ENCODE measurements at regions not wholly inside any gene's neighbourhood (a gene's known extent, or its start where the extent isn't known, plus 50 kb on each side); places are given as distances from the start of the nearest gene placed in this dataset.

DNA sequence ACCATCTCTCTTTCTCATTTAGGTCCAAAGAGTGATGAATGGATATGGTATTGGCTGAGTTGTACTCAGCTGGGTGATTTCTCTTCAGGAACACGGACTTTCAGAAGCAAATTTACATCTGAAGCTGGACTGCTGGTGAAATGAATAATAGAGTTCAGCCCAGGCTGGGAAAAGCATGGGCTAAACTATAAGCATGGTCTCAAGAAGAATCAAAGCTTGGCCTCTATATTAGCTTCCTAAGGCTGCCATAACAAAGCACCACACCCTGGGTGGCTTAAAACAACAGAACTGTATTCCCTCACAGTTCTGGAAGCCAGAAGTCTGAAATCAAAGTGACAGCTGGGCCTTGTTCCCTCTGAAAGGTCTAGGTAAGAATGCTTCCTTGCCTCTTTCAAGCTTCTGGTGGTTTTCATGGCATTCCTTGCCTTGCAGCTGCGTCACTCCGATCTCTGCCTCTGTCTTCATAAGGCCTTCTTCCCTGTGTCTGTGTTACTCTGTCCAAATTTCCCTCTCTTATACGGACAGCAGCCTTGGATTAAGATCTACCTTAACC, 89.8 kb upstream of the CES5A start:
- TF ChIP-seq, protein P1, sequence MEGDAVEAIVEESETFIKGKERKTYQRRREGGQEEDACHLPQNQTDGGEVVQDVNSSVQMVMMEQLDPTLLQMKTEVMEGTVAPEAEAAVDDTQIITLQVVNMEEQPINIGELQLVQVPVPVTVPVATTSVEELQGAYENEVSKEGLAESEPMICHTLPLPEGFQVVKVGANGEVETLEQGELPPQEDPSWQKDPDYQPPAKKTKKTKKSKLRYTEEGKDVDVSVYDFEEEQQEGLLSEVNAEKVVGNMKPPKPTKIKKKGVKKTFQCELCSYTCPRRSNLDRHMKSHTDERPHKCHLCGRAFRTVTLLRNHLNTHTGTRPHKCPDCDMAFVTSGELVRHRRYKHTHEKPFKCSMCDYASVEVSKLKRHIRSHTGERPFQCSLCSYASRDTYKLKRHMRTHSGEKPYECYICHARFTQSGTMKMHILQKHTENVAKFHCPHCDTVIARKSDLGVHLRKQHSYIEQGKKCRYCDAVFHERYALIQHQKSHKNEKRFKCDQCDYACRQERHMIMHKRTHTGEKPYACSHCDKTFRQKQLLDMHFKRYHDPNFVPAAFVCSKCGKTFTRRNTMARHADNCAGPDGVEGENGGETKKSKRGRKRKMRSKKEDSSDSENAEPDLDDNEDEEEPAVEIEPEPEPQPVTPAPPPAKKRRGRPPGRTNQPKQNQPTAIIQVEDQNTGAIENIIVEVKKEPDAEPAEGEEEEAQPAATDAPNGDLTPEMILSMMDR (IDR thresholded peaks at IDR 0.05; ENCODE audit: low read depth, low read length), result no peak
- no peak for TF ChIP-seq EZH2phosphoT487 (IDR thresholded peaks at IDR 0.05; ENCODE audit: low read depth)
